ENCODE measurements at regions not wholly inside any gene's neighbourhood (a gene's known extent, or its start where the extent isn't known, plus 50 kb on each side); places are given as distances from the start of the nearest gene placed in this dataset.

DNA sequence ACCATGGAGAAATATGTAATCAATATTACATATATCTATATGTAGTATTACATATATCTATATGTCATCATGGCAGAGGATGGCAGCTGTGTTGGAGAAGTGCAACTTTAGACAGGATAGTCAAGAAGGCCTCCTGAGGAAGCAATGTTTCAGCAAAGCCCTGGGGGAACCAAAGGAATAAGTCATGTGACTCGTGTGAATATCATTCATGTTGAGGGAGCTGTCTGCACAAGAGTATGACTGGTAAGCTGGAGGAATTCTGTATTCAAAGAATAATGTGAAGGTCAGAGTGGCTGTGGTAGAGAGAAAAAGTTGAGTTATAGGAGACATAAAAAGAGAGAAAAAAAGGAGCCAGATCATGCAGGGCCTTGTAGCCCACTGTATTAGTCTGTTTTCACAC, 92.9 kb upstream of the EDNRA start:
- Histone ChIP-seq H3K4me3 (ENCODE audit: extremely low read depth in 1 of 4, insufficient read depth in 2 of 4, low read depth in 3 of 4, low read length in 4 of 4) (no peak overlapping the region), H2BK120ac (replicated peaks; ENCODE audit: low read depth, low read length) (no peak overlapping the region), H3K9me3 (ENCODE audit: insufficient read depth in 2 of 2, low read depth in 1 of 2, low read length in 1 of 2) (no peaks in the 10 kb centered on the region), H4K8ac (ENCODE audit: extremely low read depth, insufficient read depth, low read length) (no peak overlapping the region), H3K4me2 (ENCODE audit: insufficient read depth in 1 of 2, low read depth in 2 of 2, low read length in 2 of 2) (no peak overlapping the region), H2BK12ac (ENCODE audit: low read depth, low read length) (no peak overlapping the region), H3K79me2 (ENCODE audit: control insufficient read depth in 1 of 2, insufficient read depth in 2 of 2, low read length in 2 of 2) (no peaks in the 10 kb centered on the region), H3K9ac (replicated peaks in 1 of 4; ENCODE audit: extremely low read depth in 1 of 4, low read depth in 3 of 4, low read length in 3 of 4) (no peak overlapping the region), H3K4me1 (replicated peaks in 1 of 4; ENCODE audit: control insufficient read depth in 3 of 4, insufficient read depth in 4 of 4, low read length in 3 of 4) (no peaks in the 10 kb centered on the region), H2AK5ac (ENCODE audit: low read depth, low read length) (no peak overlapping the region), H3K56ac (replicated peaks; ENCODE audit: insufficient read length, low read depth, low read length) (no peak overlapping the region), H3K23me2 (ENCODE audit: low read depth, low read length) (no peaks in the 10 kb centered on the region), H2BK20ac (ENCODE audit: low read length) (no peak overlapping the region), H3K79me1 (ENCODE audit: low read depth, low read length) (no peaks in the 10 kb centered on the region), H3K14ac (ENCODE audit: insufficient read length) (no peak overlapping the region), H3K23ac (ENCODE audit: insufficient read length) (no peak overlapping the region), H4K20me1 (replicated peaks in 1 of 2; ENCODE audit: control insufficient read depth in 1 of 2, insufficient read depth in 2 of 2, low read length in 2 of 2) (no peaks in the 10 kb centered on the region), H3K27me3 (replicated peaks in 1 of 4; ENCODE audit: control insufficient read depth in 3 of 4, extremely low read depth in 1 of 4, insufficient read depth in 3 of 4, low read length in 3 of 4) (peaks cover 0 to 1% (median 0%) of the 10 kb centered on the region in 4 experiments; a peak in 1 of 7 replicates), H3K18ac (ENCODE audit: extremely low read depth, low read length) (no peak overlapping the region), H2AFZ (ENCODE audit: low read length) (no peak overlapping the region), H3K4ac (replicated peaks; ENCODE audit: insufficient read length, low read depth, low read length) (no peak overlapping the region), H4K91ac (replicated peaks; ENCODE audit: insufficient read length, low read length) (no peak overlapping the region), H3K36me3 (ENCODE audit: control insufficient read depth in 2 of 4, insufficient read depth in 4 of 4, low read length in 3 of 4) (no peaks in the 10 kb centered on the region), H3K27ac (ENCODE audit: low read depth, low read length) (no peak overlapping the region), H4K5ac (ENCODE audit: insufficient read length, low read depth, low read length) (no peak overlapping the region), H2BK5ac (ENCODE audit: low read depth, low read length) (no peak overlapping the region), H2BK15ac (ENCODE audit: low read length) (no peak overlapping the region)
- no peak for TF ChIP-seq YY1 (IDR thresholded peaks at IDR 0.05; ENCODE audit: low read depth, low read length)
- no peak for TF ChIP-seq KDM5A (IDR thresholded peaks at IDR 0.05; ENCODE audit: low read length)
- TF ChIP-seq CEBPB (IDR thresholded peaks at IDR 0.05; ENCODE audit: low read depth, low read length) = no peak
- no peak for TF ChIP-seq SP2 (IDR thresholded peaks at IDR 0.05; ENCODE audit: low read length)
- no peak for TF ChIP-seq EZH2 (IDR thresholded peaks at IDR 0.05; ENCODE audit: low read depth, low read length, severe bottlenecking)
- TF ChIP-seq, protein P1, sequence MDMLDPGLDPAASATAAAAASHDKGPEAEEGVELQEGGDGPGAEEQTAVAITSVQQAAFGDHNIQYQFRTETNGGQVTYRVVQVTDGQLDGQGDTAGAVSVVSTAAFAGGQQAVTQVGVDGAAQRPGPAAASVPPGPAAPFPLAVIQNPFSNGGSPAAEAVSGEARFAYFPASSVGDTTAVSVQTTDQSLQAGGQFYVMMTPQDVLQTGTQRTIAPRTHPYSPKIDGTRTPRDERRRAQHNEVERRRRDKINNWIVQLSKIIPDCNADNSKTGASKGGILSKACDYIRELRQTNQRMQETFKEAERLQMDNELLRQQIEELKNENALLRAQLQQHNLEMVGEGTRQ (IDR thresholded peaks at IDR 0.05; ENCODE audit: low read length) = no peak
- TF ChIP-seq TEAD4 (IDR thresholded peaks at IDR 0.05; ENCODE audit: low read depth, low read length) = no peak
- TF ChIP-seq SIRT6 (IDR thresholded peaks at IDR 0.05; ENCODE audit: low read length) = no peak
- TF ChIP-seq ASH2L (IDR thresholded peaks at IDR 0.05; ENCODE audit: low read length) = no peak
- TF ChIP-seq SP4 (IDR thresholded peaks at IDR 0.05; ENCODE audit: low read length) = no peak
- POLR2A ChIA-PET (ENCODE audit: partially characterized antibody) = no interaction called here
- DNase-seq (ENCODE audit: low read depth in 1 of 2, low spot score in 2 of 2) (no peak), FAIRE-seq (no peak)
- WGBS, 2 experiments (ENCODE audit: extremely low coverage in 1 of 2, insufficient coverage in 1 of 2, insufficient read length in 1 of 2, insufficient replicate concordance in 2 of 2, low coverage in 1 of 2, low lambda C conversion rate in 2 of 2, missing lambda C conversion rate in 1 of 2) = 80% methylated on average over 1 of the region's 1 CpG; no CpG with 5 or more reads in 1 of the 2 experiments
- CTCF ChIA-PET (ENCODE audit: partially characterized antibody) = interaction anchor here (0.8 to 1.9 kb wide), 5 partner anchors 17 to 227 kb away, joined by 3 to 6 read pairs (median 3); no protein-coding TSS in a partner anchor
